Chondrocyte (in vitro differentiated cells): ENCODE measurements at regions not wholly inside any gene's neighbourhood (a gene's known extent, or its start where the extent isn't known, plus 50 kb on each side); places are given as distances from the start of the nearest gene placed in this dataset.

ENCODE experiments used
- DNase-seq: peaks from one replicate; pipeline ENCODE4 v3.0.0; 2021; ENCODE audit warnings: mixed read lengths, low spot score
- H3K27ac Mint-ChIP-seq: one replicate; pipeline ENCODE4 v1.8.0; 2021; ENCODE audit warnings: mild to moderate bottlenecking, moderate library complexity, mixed read lengths; ENCODE audit not compliant: unreplicated experiment
- H3K27me3 Mint-ChIP-seq: 2 replicates; pipeline ENCODE4 v1.8.0; 2021; ENCODE audit warnings: low read depth, mixed read lengths
- H3K36me3 Mint-ChIP-seq: 2 replicates; pipeline ENCODE4 v1.8.0; 2021; ENCODE audit warnings: low read depth, mixed read lengths
- H3K4me1 Mint-ChIP-seq: 2 replicates; pipeline ENCODE4 v1.8.0; 2021; ENCODE audit warnings: low read depth, mild to moderate bottlenecking, mixed read lengths
- H3K4me3 Mint-ChIP-seq: one replicate; pipeline ENCODE4 v1.8.0; 2021; ENCODE audit warnings: mild to moderate bottlenecking, moderate library complexity, mixed read lengths; ENCODE audit not compliant: unreplicated experiment
- H3K9me3 Mint-ChIP-seq: 2 replicates; pipeline ENCODE4 v1.8.0; 2021; ENCODE audit warnings: low read depth, mixed read lengths
- TF ChIP-seq, protein P1 (sequence below): fragments of 200-600 bp; sonication (generic); IDR thresholded peaks from 2 replicates; pipeline ENCODE4 v1.5.0; 2021; ENCODE audit warnings: antibody characterized with exemption, mild to moderate bottlenecking, moderate library complexity

GRCh38 chr2:219758907-219759680, 131.7 kb downstream of the SLC4A3 start:
- peaks cover 5% of the 10 kb centered on the region for H3K27me3 Mint-ChIP-seq
- no peak for DNase-seq
- TF ChIP-seq, protein P1, sequence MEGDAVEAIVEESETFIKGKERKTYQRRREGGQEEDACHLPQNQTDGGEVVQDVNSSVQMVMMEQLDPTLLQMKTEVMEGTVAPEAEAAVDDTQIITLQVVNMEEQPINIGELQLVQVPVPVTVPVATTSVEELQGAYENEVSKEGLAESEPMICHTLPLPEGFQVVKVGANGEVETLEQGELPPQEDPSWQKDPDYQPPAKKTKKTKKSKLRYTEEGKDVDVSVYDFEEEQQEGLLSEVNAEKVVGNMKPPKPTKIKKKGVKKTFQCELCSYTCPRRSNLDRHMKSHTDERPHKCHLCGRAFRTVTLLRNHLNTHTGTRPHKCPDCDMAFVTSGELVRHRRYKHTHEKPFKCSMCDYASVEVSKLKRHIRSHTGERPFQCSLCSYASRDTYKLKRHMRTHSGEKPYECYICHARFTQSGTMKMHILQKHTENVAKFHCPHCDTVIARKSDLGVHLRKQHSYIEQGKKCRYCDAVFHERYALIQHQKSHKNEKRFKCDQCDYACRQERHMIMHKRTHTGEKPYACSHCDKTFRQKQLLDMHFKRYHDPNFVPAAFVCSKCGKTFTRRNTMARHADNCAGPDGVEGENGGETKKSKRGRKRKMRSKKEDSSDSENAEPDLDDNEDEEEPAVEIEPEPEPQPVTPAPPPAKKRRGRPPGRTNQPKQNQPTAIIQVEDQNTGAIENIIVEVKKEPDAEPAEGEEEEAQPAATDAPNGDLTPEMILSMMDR, result no peak
- H3K4me1 Mint-ChIP-seq, result no peaks in the 10 kb centered on the region
- H3K9me3 Mint-ChIP-seq, result peaks cover 9% of the 10 kb centered on the region
- H3K36me3 Mint-ChIP-seq, result no peaks in the 10 kb centered on the region
- H3K27ac Mint-ChIP-seq, result no peak overlapping the region
- no peak overlapping the region for H3K4me3 Mint-ChIP-seq

DNA sequence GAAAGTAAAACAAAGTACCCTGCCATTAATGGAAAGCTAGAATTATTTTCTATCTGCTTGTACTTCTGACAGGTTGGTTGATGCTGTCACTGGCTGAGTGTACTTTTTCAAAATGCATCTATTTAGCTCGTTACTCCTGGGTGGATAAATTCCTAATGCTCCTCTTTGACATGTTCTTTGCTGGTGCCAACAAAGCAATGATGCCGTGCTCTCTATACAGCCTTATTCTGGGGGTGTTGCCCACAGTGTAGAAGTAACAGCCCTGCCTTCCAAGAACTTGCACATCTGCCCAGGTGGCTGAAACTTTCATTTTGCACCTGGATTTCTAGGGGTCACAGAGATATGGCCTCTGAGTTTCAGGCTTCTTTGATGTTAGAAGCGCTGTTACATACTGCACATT, 132.4 kb downstream of the SLC4A3 start:
- peaks cover 3% of the 10 kb centered on the region for H3K36me3 Mint-ChIP-seq
- H3K27me3 Mint-ChIP-seq, result peaks cover 7% of the 10 kb centered on the region
- peaks cover 12% of the 10 kb centered on the region for H3K9me3 Mint-ChIP-seq
- H3K27ac Mint-ChIP-seq, result no peak overlapping the region
- DNase-seq, result no peak
- TF ChIP-seq, protein P1, result no peak
- H3K4me3 Mint-ChIP-seq, result no peak overlapping the region
- no peaks in the 10 kb centered on the region for H3K4me1 Mint-ChIP-seq

GRCh38 chr2:219765231-219765911, 137.9 kb downstream of the SLC4A3 start:
- no peak overlapping the region for H3K27ac Mint-ChIP-seq
- no peak for DNase-seq
- H3K36me3 Mint-ChIP-seq, result peaks cover 5% of the 10 kb centered on the region
- TF ChIP-seq, protein P1, result no peak
- peaks cover 10% of the 10 kb centered on the region for H3K9me3 Mint-ChIP-seq
- H3K27me3 Mint-ChIP-seq, result peaks cover 9% of the 10 kb centered on the region
- peaks cover 7% of the 10 kb centered on the region for H3K4me1 Mint-ChIP-seq
- no peak overlapping the region for H3K4me3 Mint-ChIP-seq

- Mint-ChIP-seq H3K36me3 (peaks cover 5% of the 10 kb centered on the region), H3K27ac (no peak overlapping the region), H3K9me3 (peaks cover 10% of the 10 kb centered on the region), H3K4me1 (peaks cover 7% of the 10 kb centered on the region), H3K4me3 (no peak overlapping the region), H3K27me3 (peaks cover 9% of the 10 kb centered on the region)
- TF ChIP-seq, protein P1, result no peak
- DNase-seq, result no peak
Observed at GRCh38 chr2:219766658-219767057, 139.2 kb downstream of the SLC4A3 start.

DNA sequence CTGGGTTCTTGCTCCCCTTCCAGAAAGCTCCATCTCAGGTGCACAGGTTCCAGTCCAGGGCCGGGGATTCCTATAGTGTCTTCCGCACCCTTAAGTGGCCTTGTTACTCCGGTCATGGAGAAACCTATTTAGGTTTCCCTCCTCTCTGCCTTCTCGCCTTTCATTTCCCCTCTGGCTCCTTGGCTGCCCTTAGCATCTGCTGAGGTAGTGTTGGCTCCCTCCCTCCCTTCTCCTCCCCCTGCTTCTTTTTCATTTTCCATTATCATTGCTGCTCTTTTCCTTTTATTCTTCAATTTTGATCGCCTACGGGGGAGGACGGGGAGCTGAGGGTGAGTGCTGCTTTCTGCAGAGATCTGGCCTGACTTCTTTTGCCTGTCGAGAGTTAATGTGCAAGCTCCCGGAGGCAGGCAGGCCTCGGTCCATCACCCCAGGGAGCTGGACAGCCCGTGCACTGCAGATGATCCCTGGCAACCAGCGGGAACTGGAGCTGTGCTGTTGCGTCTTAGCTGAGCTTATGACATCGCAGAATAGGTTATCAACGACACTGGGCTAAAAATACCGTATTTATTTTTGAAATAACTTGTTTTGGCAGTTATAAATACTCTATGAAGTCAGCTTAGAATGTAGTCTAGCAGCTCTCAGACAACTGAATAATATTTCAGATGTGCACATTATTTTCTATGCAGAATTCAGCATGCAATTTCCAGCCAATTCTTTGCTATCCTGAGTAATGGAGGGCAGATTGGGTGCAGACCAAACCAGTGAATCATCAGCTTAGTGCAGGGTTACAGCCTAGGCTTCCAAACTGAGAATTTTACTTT, 141.9 kb downstream of the SLC4A3 start:
- TF ChIP-seq, protein P1, result no peak
- Mint-ChIP-seq H3K9me3 (peaks cover 4% of the 10 kb centered on the region), H3K4me1 (peaks cover 7% of the 10 kb centered on the region), H3K36me3 (peaks cover 5% of the 10 kb centered on the region), H3K27ac (no peak overlapping the region), H3K27me3 (peaks cover 9% of the 10 kb centered on the region), H3K4me3 (no peak overlapping the region)
- DNase-seq, result no peak
